Astrocyte (in vitro differentiated cells and primary cell): ENCODE measurements at regions not wholly inside any gene's neighbourhood (a gene's known extent, or its start where the extent isn't known, plus 50 kb on each side); places are given as distances from the start of the nearest gene placed in this dataset.

ENCODE experiments used
- EZH2 ChIP-seq: IDR thresholded peaks from 2 replicates; pipeline ENCODE4 v1.6.1; 2012; ENCODE audit warnings: mild to moderate bottlenecking, low read length, inconsistent platforms; ENCODE audit not compliant: insufficient read depth
- TF ChIP-seq, protein P1 (sequence below): IDR thresholded peaks from 2 replicates; pipeline ENCODE4 v1.5.1; 2011; ENCODE audit warnings: low read depth, mild to moderate bottlenecking, inconsistent platforms, low read length, moderate library complexity; ENCODE audit not compliant: insufficient read depth

DNA sequence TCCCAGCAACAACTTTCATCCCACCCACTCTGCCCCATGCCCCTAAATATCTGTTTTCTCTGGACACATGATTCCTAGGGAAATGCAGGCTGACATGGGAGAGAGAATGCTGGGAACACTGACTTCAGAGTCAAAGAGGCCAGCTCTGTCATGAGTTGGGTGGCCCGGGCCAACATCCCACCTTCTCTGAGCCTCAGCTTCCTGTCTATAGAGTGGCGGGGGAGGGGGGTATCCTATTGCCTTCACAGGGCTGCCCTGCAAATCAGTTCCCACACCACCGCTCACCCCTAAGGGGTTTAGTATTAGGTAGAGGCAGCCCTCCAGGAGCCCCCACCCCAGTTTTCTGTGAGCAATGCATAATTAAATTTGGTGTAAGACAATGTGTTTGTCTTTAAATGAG is 175.0 kb upstream of the NCAM1 start:
- TF ChIP-seq, protein P1, sequence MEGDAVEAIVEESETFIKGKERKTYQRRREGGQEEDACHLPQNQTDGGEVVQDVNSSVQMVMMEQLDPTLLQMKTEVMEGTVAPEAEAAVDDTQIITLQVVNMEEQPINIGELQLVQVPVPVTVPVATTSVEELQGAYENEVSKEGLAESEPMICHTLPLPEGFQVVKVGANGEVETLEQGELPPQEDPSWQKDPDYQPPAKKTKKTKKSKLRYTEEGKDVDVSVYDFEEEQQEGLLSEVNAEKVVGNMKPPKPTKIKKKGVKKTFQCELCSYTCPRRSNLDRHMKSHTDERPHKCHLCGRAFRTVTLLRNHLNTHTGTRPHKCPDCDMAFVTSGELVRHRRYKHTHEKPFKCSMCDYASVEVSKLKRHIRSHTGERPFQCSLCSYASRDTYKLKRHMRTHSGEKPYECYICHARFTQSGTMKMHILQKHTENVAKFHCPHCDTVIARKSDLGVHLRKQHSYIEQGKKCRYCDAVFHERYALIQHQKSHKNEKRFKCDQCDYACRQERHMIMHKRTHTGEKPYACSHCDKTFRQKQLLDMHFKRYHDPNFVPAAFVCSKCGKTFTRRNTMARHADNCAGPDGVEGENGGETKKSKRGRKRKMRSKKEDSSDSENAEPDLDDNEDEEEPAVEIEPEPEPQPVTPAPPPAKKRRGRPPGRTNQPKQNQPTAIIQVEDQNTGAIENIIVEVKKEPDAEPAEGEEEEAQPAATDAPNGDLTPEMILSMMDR = no peak
- TF ChIP-seq EZH2 = no peak
